HCT116 (cell line): ENCODE measurements at regions not wholly inside any gene's neighbourhood (a gene's known extent, or its start where the extent isn't known, plus 50 kb on each side); places are given as distances from the start of the nearest gene placed in this dataset.

Experiments
- ATAC-seq: fragments of 200-7000 bp; cut with Tn5 transposase; 2 replicates; pipeline ENCODE4 v1.9.1; 2020; ENCODE audit warnings: mild to moderate bottlenecking, moderate library complexity
- BruUV-seq: library from RNA; stranded (reverse); fragments of 400-500 nt; replicated peaks from 2 replicates; lab custom pipeline; 2021; lab: Mats Ljungman, UMichigan
- CTCF ChIA-PET: fragments of 300-600 bp; sonication (Branson Sonifier 250); formaldehyde crosslinking; loops from one replicate; lab custom pipeline; 2021; ENCODE audit warnings: antibody characterized with exemption; lab: Charles Lee
- POLR2A ChIA-PET: fragments of 300-600, 350-600 bp; sonication (Branson Sonifier 250); formaldehyde crosslinking; loops from one replicate; lab custom pipeline; 2021; ENCODE audit warnings: antibody characterized with exemption; lab: Charles Lee
- RAD21 ChIA-PET, 2 experiments: fragments of 300-600 bp; sonication (Branson Sonifier 250); formaldehyde crosslinking; loops; one replicate each; lab custom pipeline; 2023; ENCODE audit warnings: low total read pairs in 2 of 2; ENCODE audit not compliant: uncharacterized antibody in 2 of 2, unreplicated experiment in 2 of 2, low non-redundant PET in 1 of 2; lab: Charles Lee
- DNase-seq: peaks from one replicate; pipeline ENCODE4 v3.0.0-alpha.2; 2010; ENCODE audit warnings: low read depth, low spot score
- H2AFZ ChIP-seq: fragments of 200-600 bp; shearing (Covaris generic), sonication (generic); 2 replicates; pipeline ENCODE4 v1.6.1; 2017; ENCODE audit warnings: low read depth, mixed run types, mixed read lengths, antibody characterized with exemption, low read length; ENCODE audit not compliant: poor library complexity, severe bottlenecking
- H3K27ac ChIP-seq: 2 replicates; pipeline ENCODE4 v1.5.1; 2012; ENCODE audit warnings: low read depth, low read length
- H3K27me3 ChIP-seq: fragments of 200-600 bp; sonication (generic); 2 replicates; pipeline ENCODE4 v1.6.1; 2016; ENCODE audit warnings: mixed run types, low read length, mixed read lengths; ENCODE audit not compliant: insufficient read depth
- H3K36me3 ChIP-seq, 2 experiments: fragments of 200-500 bp in 1 of 2; fragments of 200-600 bp in 1 of 2; sonication (Bioruptor generic) in 1 of 2; sonication (generic) in 1 of 2; 2 replicates each; pipeline versions ENCODE4 v1.5.1 to v1.6.1; 2014 to 2016; ENCODE audit warnings: low read length in 2 of 2, inconsistent platforms in 1 of 2, mixed read lengths in 1 of 2, mixed run types in 1 of 2; ENCODE audit not compliant: insufficient read depth in 2 of 2, control insufficient read depth in 1 of 2
- H3K4me1 ChIP-seq, 2 experiments: fragments of 200-600 bp in 1 of 2; sonication (generic) in 1 of 2; 2 replicates each; pipeline versions ENCODE4 v1.5.1 to v1.6.1; 2012 to 2017; ENCODE audit warnings: low read length in 2 of 2, inconsistent platforms in 1 of 2, mild to moderate bottlenecking in 1 of 2, mixed read lengths in 1 of 2, mixed run types in 1 of 2, moderate library complexity in 1 of 2; ENCODE audit not compliant: insufficient read depth in 2 of 2, control insufficient read depth in 1 of 2
- H3K4me2 ChIP-seq: fragments of 200-600 bp; sonication (generic); 2 replicates; pipeline ENCODE4 v1.6.1; 2017; ENCODE audit warnings: mixed run types, low read length, mixed read lengths
- H3K4me3 ChIP-seq, 2 experiments: fragments of 200-600 bp in 1 of 2; sonication (generic) in 1 of 2; replicated peaks in 1 of 2; 2 replicates each; pipeline ENCODE4 v1.5.1; 2011 to 2016; ENCODE audit warnings: low read length in 2 of 2, control low read depth in 1 of 2, low read depth in 1 of 2, mild to moderate bottlenecking in 1 of 2, mixed read lengths in 1 of 2, mixed run types in 1 of 2
- H3K79me2 ChIP-seq: fragments of 200-600 bp; sonication (generic); 2 replicates; pipeline ENCODE4 v1.6.1; 2017; ENCODE audit warnings: mild to moderate bottlenecking, mixed run types, low read length, moderate library complexity, mixed read lengths; ENCODE audit not compliant: insufficient read depth
- H3K9ac ChIP-seq: fragments of 200-600 bp; sonication (generic); 2 replicates; pipeline ENCODE4 v1.6.1; 2016; ENCODE audit warnings: low read length, mixed read lengths
- H3K9me2 ChIP-seq: fragments of 200-600 bp; sonication (generic), shearing (Covaris generic); 2 replicates; pipeline ENCODE4 v1.6.1; 2017; ENCODE audit warnings: mixed run types, mild to moderate bottlenecking, moderate library complexity; ENCODE audit not compliant: insufficient read depth
- H3K9me3 ChIP-seq, 2 experiments: fragments of 200-500 bp in 1 of 2; fragments of 200-600 bp in 1 of 2; sonication (Bioruptor generic) in 1 of 2; sonication (generic) in 1 of 2; 2 replicates each; pipeline ENCODE4 v1.6.1; 2014 to 2017; ENCODE audit warnings: low read length in 2 of 2, mixed read lengths in 2 of 2, inconsistent platforms in 1 of 2, low read depth in 1 of 2, mild to moderate bottlenecking in 1 of 2, mixed run types in 1 of 2, moderate library complexity in 1 of 2; ENCODE audit not compliant: control insufficient read depth in 1 of 2, insufficient read depth in 1 of 2
- H4K20me1 ChIP-seq: fragments of 200-600 bp; sonication (generic), shearing (Covaris generic); 2 replicates; pipeline ENCODE4 v1.6.1; 2017; ENCODE audit warnings: mixed run types, mild to moderate bottlenecking, moderate library complexity; ENCODE audit not compliant: insufficient read depth
- EZH2 ChIP-seq: fragments of 200-600 bp; sonication (generic); IDR thresholded peaks from 2 replicates; pipeline ENCODE4 v1.6.1; 2017; ENCODE audit warnings: antibody characterized with exemption, mixed run types
- FOSL1 ChIP-seq: IDR thresholded peaks from 2 replicates; pipeline ENCODE4 v1.6.1; 2012; ENCODE audit warnings: low read depth
- POLR2A ChIP-seq: IDR thresholded peaks from 2 replicates; pipeline ENCODE4 v1.7.0; 2011; ENCODE audit warnings: borderline replicate concordance; ENCODE audit not compliant: insufficient read depth, insufficient read length; ENCODE audit errors: extremely low read depth
- SIN3A ChIP-seq: IDR thresholded peaks from 2 replicates; pipeline ENCODE4 v1.6.1; 2012; ENCODE audit warnings: low read depth
- SRF ChIP-seq: IDR thresholded peaks from 2 replicates; pipeline ENCODE4 v1.6.1; 2012; ENCODE audit warnings: low read depth
- YY1 ChIP-seq: IDR thresholded peaks from 2 replicates; pipeline ENCODE4 v1.6.1; 2011; ENCODE audit warnings: low read length, low read depth, moderate library complexity, mild to moderate bottlenecking; ENCODE audit not compliant: insufficient replicate concordance; ENCODE audit errors: extremely low read depth
- ZNF274 ChIP-seq: fragments of 200-500 bp; sonication (Bioruptor generic); IDR thresholded peaks from 2 replicates; pipeline ENCODE4 v1.6.1; 2014; ENCODE audit warnings: mild to moderate bottlenecking, low read depth, low read length, inconsistent platforms
- intact Hi-C: fragments of 100-400 bp; cut with micrococcal nuclease; formaldehyde crosslinking; loops from 2 replicates; pipeline ENCODE4 v1.10.0; 2022
- TF ChIP-seq, protein P1 (sequence below): IDR thresholded peaks from 2 replicates; pipeline ENCODE4 v1.6.1; 2011; ENCODE audit warnings: mild to moderate bottlenecking, low read length, moderate library complexity; ENCODE audit not compliant: insufficient replicate concordance; ENCODE audit errors: extremely low read depth
- TF ChIP-seq, protein P2 (sequence below), 3 experiments: fragments of 200-600 bp in 1 of 3; sonication (generic) in 1 of 3; IDR thresholded peaks in 2 of 3; conservative IDR thresholded peaks in 1 of 3; 2 replicates each; pipeline ENCODE4 v1.5.1; 2012 to 2017; ENCODE audit warnings: low read depth in 2 of 3, low read length in 2 of 3, antibody characterized with exemption in 1 of 3, borderline replicate concordance in 1 of 3, control low read depth in 1 of 3, mild to moderate bottlenecking in 1 of 3, mixed read lengths in 1 of 3, mixed run types in 1 of 3, moderate library complexity in 1 of 3; ENCODE audit not compliant: insufficient read depth in 1 of 3
- TF ChIP-seq, protein P3 (sequence below): IDR thresholded peaks from 2 replicates; pipeline ENCODE4 v1.6.1; 2012; ENCODE audit warnings: low read depth
- TF ChIP-seq, protein P4 (sequence below): IDR thresholded peaks from 2 replicates; pipeline ENCODE4 v1.6.1; 2012

GRCh38 chr5:136466041-136466415, 100.7 kb upstream of the TRPC7 start:
- Histone ChIP-seq H3K27ac (no peak overlapping the region), H3K79me2 (no peaks in the 10 kb centered on the region), H3K9me2 (no peaks in the 10 kb centered on the region), H3K9me3 (no peaks in the 10 kb centered on the region), H3K9ac (no peak overlapping the region), H3K36me3 (no peaks in the 10 kb centered on the region), H2AFZ (no peak overlapping the region), H3K4me3 (no peak overlapping the region), H3K4me2 (no peak overlapping the region), H3K4me1 (no peaks in the 10 kb centered on the region), H3K27me3 (0 out of 2 replicates have a peak, but pooled peaks cover 9% of the 10 kb centered on the region), H4K20me1 (no peaks in the 10 kb centered on the region)
- intact Hi-C loops: no loop called here
- TF ChIP-seq EZH2: no peak
- TF ChIP-seq SRF: no peak
- no peak for TF ChIP-seq SIN3A
- TF ChIP-seq POLR2A: no peak
- no peak for TF ChIP-seq FOSL1
- no peak for TF ChIP-seq YY1
- TF ChIP-seq ZNF274: no peak
- TF ChIP-seq, protein P1, sequence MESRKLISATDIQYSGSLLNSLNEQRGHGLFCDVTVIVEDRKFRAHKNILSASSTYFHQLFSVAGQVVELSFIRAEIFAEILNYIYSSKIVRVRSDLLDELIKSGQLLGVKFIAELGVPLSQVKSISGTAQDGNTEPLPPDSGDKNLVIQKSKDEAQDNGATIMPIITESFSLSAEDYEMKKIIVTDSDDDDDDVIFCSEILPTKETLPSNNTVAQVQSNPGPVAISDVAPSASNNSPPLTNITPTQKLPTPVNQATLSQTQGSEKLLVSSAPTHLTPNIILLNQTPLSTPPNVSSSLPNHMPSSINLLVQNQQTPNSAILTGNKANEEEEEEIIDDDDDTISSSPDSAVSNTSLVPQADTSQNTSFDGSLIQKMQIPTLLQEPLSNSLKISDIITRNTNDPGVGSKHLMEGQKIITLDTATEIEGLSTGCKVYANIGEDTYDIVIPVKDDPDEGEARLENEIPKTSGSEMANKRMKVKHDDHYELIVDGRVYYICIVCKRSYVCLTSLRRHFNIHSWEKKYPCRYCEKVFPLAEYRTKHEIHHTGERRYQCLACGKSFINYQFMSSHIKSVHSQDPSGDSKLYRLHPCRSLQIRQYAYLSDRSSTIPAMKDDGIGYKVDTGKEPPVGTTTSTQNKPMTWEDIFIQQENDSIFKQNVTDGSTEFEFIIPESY: no peak
- TF ChIP-seq, protein P2, sequence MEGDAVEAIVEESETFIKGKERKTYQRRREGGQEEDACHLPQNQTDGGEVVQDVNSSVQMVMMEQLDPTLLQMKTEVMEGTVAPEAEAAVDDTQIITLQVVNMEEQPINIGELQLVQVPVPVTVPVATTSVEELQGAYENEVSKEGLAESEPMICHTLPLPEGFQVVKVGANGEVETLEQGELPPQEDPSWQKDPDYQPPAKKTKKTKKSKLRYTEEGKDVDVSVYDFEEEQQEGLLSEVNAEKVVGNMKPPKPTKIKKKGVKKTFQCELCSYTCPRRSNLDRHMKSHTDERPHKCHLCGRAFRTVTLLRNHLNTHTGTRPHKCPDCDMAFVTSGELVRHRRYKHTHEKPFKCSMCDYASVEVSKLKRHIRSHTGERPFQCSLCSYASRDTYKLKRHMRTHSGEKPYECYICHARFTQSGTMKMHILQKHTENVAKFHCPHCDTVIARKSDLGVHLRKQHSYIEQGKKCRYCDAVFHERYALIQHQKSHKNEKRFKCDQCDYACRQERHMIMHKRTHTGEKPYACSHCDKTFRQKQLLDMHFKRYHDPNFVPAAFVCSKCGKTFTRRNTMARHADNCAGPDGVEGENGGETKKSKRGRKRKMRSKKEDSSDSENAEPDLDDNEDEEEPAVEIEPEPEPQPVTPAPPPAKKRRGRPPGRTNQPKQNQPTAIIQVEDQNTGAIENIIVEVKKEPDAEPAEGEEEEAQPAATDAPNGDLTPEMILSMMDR (IDR thresholded peaks at IDR 0.05 in 2 of 3, conservative IDR thresholded peaks at IDR 0.05 in 1 of 3; ENCODE audit: borderline replicate concordance in 1 of 3, insufficient read depth in 1 of 3, low read depth in 2 of 3, low read length in 2 of 3): no peak
- TF ChIP-seq, protein P3, sequence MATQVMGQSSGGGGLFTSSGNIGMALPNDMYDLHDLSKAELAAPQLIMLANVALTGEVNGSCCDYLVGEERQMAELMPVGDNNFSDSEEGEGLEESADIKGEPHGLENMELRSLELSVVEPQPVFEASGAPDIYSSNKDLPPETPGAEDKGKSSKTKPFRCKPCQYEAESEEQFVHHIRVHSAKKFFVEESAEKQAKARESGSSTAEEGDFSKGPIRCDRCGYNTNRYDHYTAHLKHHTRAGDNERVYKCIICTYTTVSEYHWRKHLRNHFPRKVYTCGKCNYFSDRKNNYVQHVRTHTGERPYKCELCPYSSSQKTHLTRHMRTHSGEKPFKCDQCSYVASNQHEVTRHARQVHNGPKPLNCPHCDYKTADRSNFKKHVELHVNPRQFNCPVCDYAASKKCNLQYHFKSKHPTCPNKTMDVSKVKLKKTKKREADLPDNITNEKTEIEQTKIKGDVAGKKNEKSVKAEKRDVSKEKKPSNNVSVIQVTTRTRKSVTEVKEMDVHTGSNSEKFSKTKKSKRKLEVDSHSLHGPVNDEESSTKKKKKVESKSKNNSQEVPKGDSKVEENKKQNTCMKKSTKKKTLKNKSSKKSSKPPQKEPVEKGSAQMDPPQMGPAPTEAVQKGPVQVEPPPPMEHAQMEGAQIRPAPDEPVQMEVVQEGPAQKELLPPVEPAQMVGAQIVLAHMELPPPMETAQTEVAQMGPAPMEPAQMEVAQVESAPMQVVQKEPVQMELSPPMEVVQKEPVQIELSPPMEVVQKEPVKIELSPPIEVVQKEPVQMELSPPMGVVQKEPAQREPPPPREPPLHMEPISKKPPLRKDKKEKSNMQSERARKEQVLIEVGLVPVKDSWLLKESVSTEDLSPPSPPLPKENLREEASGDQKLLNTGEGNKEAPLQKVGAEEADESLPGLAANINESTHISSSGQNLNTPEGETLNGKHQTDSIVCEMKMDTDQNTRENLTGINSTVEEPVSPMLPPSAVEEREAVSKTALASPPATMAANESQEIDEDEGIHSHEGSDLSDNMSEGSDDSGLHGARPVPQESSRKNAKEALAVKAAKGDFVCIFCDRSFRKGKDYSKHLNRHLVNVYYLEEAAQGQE: no peak
- TF ChIP-seq, protein P4, sequence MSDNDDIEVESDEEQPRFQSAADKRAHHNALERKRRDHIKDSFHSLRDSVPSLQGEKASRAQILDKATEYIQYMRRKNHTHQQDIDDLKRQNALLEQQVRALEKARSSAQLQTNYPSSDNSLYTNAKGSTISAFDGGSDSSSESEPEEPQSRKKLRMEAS: no peak
- RAD21 ChIA-PET: no interaction called here
- CTCF ChIA-PET: no interaction called here
- POLR2A ChIA-PET: no interaction called here
- no TSS peak for BruUV-seq
- no peak for DNase-seq
- ATAC-seq: no peak
